Muscle of leg (tissue), 3 donors: ENCODE measurements at regions not wholly inside any gene's neighbourhood (a gene's known extent, or its start where the extent isn't known, plus 50 kb on each side); places are given as distances from the start of the nearest gene placed in this dataset.

Experiments used
- DNase-seq: peaks from one replicate; pipeline ENCODE4 v3.0.0; 2013
- H3K27ac ChIP-seq: one replicate; pipeline ENCODE4 v1.5.1; 2013; ENCODE audit warnings: mild to moderate bottlenecking, low read length, control low read depth
- H3K27me3 ChIP-seq: one replicate; pipeline ENCODE4 v1.6.1; 2013; ENCODE audit warnings: low read length; ENCODE audit not compliant: control insufficient read depth, insufficient read depth
- H3K36me3 ChIP-seq: one replicate; pipeline ENCODE4 v1.6.1; 2013; ENCODE audit warnings: low read length; ENCODE audit not compliant: control insufficient read depth, insufficient read depth
- H3K4me1 ChIP-seq: one replicate; pipeline ENCODE4 v1.6.1; 2013; ENCODE audit warnings: low read length; ENCODE audit not compliant: control insufficient read depth, insufficient read depth
- H3K4me3 ChIP-seq: one replicate; pipeline ENCODE4 v1.5.1; 2013; ENCODE audit warnings: low read length, control low read depth
- H3K9me3 ChIP-seq: replicated peaks from 2 replicates; pipeline ENCODE4 v1.6.1; 2013; ENCODE audit warnings: low read depth, low read length; ENCODE audit not compliant: control insufficient read depth
- WGBS: methylation state at CpG from one replicate; pipeline ENCODE4 v1.1.5; 2013; ENCODE audit warnings: missing lambda C conversion rate; ENCODE audit not compliant: insufficient coverage; 5-methylcytosine and 5-hydroxymethylcytosine counted together

DNA sequence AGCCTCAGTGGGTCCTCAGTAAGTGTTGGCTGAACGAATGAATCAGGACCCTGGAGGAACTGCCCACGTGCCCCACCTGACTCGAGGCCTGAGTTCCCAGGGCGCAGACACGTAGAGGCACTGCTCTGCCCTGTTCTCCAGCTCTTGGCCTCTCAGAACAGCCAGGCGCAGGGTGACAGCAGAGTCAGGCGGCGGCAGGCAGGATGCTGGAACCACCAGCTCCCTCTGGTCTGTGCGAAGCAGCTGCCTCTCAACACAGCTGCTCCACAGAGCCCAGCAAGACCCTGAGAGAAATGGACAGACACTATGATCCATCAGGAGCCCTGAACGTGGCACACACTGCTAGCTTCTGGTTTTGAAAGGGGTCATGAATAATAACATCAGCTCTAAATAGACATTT, 53.1 kb upstream of the BCO1 start:
- Histone ChIP-seq H3K27me3 (no peaks in the 10 kb centered on the region), H3K4me1 (peaks cover 17% of the 10 kb centered on the region), H3K4me3 (no peak overlapping the region), H3K9me3 (no peaks in the 10 kb centered on the region), H3K36me3 (no peaks in the 10 kb centered on the region), H3K27ac (no peak overlapping the region)
- 78% methylated on average over 5 of the region's 10 CpGs for WGBS
- DNase-seq, result no peak

DNA sequence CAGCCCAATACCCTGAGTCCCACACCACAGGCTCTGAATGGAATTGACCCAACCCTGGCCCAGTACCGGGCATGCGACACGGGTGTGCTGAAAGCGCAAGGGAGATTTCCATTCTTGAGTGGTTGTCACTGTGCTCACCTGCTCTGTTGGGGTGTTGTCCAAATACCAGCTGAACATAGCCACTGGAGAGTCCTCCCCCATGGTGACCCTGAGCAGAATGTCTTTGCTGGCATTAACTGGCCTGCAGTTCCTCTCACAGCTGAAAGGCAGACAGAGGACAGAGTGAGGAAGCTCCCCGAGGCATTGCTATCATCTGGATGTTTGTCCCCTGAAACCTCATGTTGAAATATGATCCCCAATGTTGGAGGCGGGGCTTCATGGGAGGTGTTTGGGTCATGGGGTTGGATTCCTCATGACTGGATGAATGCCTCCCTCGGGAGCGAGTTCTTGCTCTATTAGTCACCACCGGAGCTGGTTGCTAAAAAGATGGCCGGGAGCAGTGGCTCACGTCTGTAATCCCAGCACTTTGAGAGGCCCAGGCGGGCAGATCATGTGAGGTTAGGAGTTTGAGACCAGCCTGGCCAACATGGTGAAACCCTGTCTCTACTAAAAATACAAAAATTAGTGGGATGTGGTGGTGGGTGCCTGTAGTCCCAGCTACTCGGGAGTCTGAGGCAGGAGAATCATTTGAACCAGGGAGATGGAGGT, 57.3 kb upstream of the BCO1 start:
- 34% methylated on average over 8 of the region's 13 CpGs for WGBS
- H3K36me3 ChIP-seq, result no peaks in the 10 kb centered on the region
- H3K4me1 ChIP-seq, result peaks cover 10% of the 10 kb centered on the region
- H3K27me3 ChIP-seq, result no peaks in the 10 kb centered on the region
- H3K27ac ChIP-seq, result peak overlapping the region; percentile 31
- DNase-seq, result peak; percentile 87
- no peaks in the 10 kb centered on the region for H3K9me3 ChIP-seq
- no peak overlapping the region for H3K4me3 ChIP-seq

DNA sequence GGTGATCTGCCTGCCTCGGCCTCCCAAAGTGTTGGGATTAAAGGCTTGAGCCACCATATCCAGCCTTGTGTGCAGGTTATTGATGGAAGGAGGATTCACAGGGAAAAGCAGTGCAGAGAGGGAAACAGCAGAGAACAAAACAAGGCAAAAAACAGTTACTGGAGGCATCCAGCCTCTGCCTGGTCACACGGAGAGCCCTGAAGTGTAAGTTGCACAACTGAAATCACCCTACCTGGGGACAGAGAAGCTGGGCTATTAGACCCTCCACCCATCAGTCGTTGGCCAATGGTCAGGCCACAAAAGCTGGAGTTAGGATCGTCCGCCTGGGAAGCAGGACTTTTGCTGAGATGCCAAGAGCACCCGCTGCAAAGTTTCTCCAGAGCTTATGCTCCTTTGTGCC, 57.9 kb upstream of the BCO1 start:
- no peaks in the 10 kb centered on the region for H3K9me3 ChIP-seq
- H3K4me3 ChIP-seq, result no peak overlapping the region
- no peaks in the 10 kb centered on the region for H3K27me3 ChIP-seq
- peaks cover 10% of the 10 kb centered on the region for H3K4me1 ChIP-seq
- H3K36me3 ChIP-seq, result no peaks in the 10 kb centered on the region
- WGBS, result 55% methylated on average over 6 of the region's 6 CpGs
- H3K27ac ChIP-seq, result peak overlapping the region; percentile 31
- DNase-seq, result no peak

DNA sequence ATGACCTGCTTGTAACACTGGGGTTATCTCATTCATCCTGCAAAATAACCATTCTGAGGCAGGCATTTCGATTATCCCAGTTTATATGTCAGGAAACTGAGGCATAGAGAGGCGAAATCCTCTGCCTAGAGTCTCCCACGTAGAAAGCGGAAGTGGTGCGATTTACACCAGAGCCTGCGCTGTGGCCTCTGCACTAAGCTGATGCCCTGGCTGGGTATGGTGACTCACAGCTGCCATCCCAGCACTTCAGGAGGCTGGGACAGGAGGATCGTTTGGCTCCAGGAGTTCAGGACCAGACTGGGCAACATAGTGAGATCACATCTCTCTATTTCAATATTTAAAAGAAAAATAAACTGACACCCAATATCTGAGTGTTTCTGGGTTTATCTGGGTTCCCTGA, 59.3 kb upstream of the BCO1 start:
- no peaks in the 10 kb centered on the region for H3K9me3 ChIP-seq
- H3K27ac ChIP-seq, result no peak overlapping the region
- peaks cover 10% of the 10 kb centered on the region for H3K4me1 ChIP-seq
- no peak overlapping the region for H3K4me3 ChIP-seq
- H3K27me3 ChIP-seq, result peaks cover 2% of the 10 kb centered on the region
- DNase-seq, result no peak
- WGBS, result no CpG with 5 or more reads among the region's 7 CpGs
- no peaks in the 10 kb centered on the region for H3K36me3 ChIP-seq

- Histone ChIP-seq H3K36me3 (no peaks in the 10 kb centered on the region), H3K27me3 (peaks cover 4% of the 10 kb centered on the region), H3K4me1 (no peaks in the 10 kb centered on the region), H3K4me3 (no peak overlapping the region), H3K9me3 (no peaks in the 10 kb centered on the region), H3K27ac (no peak overlapping the region)
- DNase-seq, result no peak
- 67% methylated on average over 2 of the region's 7 CpGs for WGBS
These were observed 63.1 kb upstream of the BCO1 start for GRCh38 chr16:81175325-81175891.

- 87% methylated on average over 11 of the region's 13 CpGs for WGBS
- H3K4me1 ChIP-seq, result no peaks in the 10 kb centered on the region
- no peak for DNase-seq
- H3K27ac ChIP-seq, result no peak overlapping the region
- peaks cover 4% of the 10 kb centered on the region for H3K27me3 ChIP-seq
- no peaks in the 10 kb centered on the region for H3K9me3 ChIP-seq
- no peaks in the 10 kb centered on the region for H3K36me3 ChIP-seq
- H3K4me3 ChIP-seq, result no peak overlapping the region
These were observed 63.7 kb upstream of the BCO1 start for GRCh38 chr16:81174644-81175324.

DNA sequence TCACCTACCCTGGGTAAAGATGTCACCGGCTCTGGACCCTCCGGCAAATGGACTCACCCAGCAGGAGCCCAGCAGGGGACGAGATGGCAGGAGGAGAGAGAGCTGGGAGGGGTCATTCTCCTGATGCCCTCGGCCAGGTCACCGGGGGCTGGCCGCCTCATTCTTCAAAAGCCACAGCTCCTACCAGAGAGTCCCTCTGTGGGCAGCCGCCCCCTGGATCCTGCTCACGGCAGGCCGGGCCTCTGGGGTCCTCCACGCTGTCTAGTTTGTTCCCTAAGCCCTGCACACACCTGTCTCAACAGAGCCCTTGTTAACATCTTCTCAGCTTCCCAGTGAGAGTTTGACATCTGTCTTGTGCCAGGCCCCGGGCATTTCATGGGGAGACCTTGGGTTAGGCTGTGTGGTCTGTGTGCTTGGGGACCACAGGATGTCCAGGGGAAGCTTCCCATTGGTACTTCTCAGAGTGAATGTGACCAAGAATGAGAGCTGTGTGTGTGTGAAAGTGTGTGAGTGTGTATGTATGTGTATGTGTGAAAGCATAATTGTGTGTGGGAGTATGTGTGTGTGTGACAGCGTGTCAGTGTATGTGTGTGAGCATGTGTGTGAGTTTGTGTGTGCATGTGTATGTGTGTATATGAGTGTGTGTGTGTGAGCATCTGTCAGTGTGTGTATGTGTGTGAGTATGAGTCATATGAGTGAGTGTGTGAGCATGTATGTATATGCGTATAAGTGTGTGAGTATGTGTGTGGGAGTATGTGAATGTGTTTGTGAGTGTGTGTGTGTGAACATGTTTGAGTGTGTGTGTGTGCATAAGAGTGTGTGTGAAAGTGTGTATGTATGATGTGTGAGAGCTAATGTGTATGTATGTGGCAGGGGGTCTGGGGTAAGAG, 65.5 kb upstream of the BCO1 start:
- no peaks in the 10 kb centered on the region for H3K4me1 ChIP-seq
- H3K36me3 ChIP-seq, result no peaks in the 10 kb centered on the region
- no peaks in the 10 kb centered on the region for H3K9me3 ChIP-seq
- H3K27me3 ChIP-seq, result peaks cover 4% of the 10 kb centered on the region
- no peak overlapping the region for H3K27ac ChIP-seq
- WGBS, result 71% methylated on average over 9 of the region's 13 CpGs
- no peak overlapping the region for H3K4me3 ChIP-seq
- DNase-seq, result no peak

DNA sequence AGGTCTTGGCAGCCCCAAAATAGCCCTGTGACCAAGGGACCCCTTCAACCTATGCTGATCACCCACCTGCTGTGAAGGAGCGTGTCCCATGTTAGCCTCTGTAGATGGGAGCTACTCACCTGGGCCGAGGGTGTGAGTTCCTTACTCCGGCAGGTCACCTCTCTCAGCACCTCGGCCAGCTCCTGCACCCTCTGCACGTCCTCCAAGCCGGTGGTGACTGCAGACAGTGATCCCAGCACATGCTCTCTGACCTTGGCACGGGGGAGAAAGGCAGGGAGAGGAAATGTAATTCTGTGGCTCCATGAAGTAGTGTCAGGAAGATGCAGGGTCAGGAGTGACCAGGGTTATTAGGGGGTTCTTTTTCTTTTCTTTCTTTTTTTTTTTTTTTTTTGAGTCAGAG, 67.7 kb upstream of the BCO1 start:
- WGBS, result 37% methylated on average over 3 of the region's 7 CpGs
- Histone ChIP-seq H3K4me1 (no peaks in the 10 kb centered on the region), H3K27ac (no peak overlapping the region), H3K36me3 (no peaks in the 10 kb centered on the region), H3K4me3 (no peak overlapping the region), H3K9me3 (no peaks in the 10 kb centered on the region), H3K27me3 (peaks cover 4% of the 10 kb centered on the region)
- no peak for DNase-seq

GRCh38 chr16:81168406-81168805, 70.1 kb upstream of the BCO1 start:
- Histone ChIP-seq H3K36me3 (no peaks in the 10 kb centered on the region), H3K4me1 (no peaks in the 10 kb centered on the region), H3K9me3 (no peaks in the 10 kb centered on the region), H3K27me3 (peaks cover 2% of the 10 kb centered on the region), H3K27ac (no peak overlapping the region), H3K4me3 (no peak overlapping the region)
- 71% methylated on average over 1 of the region's 1 CpG for WGBS
- no peak for DNase-seq

GRCh38 chr16:81167851-81168250, 70.6 kb upstream of the BCO1 start:
- Histone ChIP-seq H3K27ac (no peak overlapping the region), H3K4me1 (no peaks in the 10 kb centered on the region), H3K36me3 (no peaks in the 10 kb centered on the region), H3K9me3 (no peaks in the 10 kb centered on the region), H3K27me3 (peaks cover 2% of the 10 kb centered on the region), H3K4me3 (no peak overlapping the region)
- no peak for DNase-seq
- 79% methylated on average over 4 of the region's 6 CpGs for WGBS
